ENCODE measurements at regions not wholly inside any gene's neighbourhood (a gene's known extent, or its start where the extent isn't known, plus 50 kb on each side); places are given as distances from the start of the nearest gene placed in this dataset.

- TF ChIP-seq CTCF (IDR thresholded peaks at IDR 0.05; ENCODE audit: insufficient read depth, low read length, poor library complexity, severe bottlenecking): no peak
- no peak for TF ChIP-seq EZH2phosphoT487 (conservative IDR thresholded peaks at IDR 0.05; ENCODE audit: low read length)
These were observed 109.9 kb upstream of the GNAO1 start for GRCh38 chr16:56081371-56081770.

All from SU-DHL-6 (cell line).